GM23248 (cell line): ENCODE measurements at regions not wholly inside any gene's neighbourhood (a gene's known extent, or its start where the extent isn't known, plus 50 kb on each side); places are given as distances from the start of the nearest gene placed in this dataset.

Experiments used
- DNase-seq: peaks from one replicate; pipeline ENCODE4 v3.0.0-alpha.2; 2015
- H2AFZ ChIP-seq: fragments of 200-600 bp; sonication (generic); 2 replicates; pipeline ENCODE4 v1.6.1; 2016; ENCODE audit warnings: antibody characterized with exemption
- H3F3A ChIP-seq: fragments of 200-600 bp; sonication (generic); 2 replicates; pipeline ENCODE4 v1.6.1; 2016; ENCODE audit warnings: mild to moderate bottlenecking, antibody characterized with exemption, mixed run types; ENCODE audit not compliant: insufficient read depth
- H3K27ac ChIP-seq: fragments of 200-600 bp; sonication (generic); 2 replicates; pipeline ENCODE4 v1.5.1; 2016; ENCODE audit warnings: mild to moderate bottlenecking
- H3K27me3 ChIP-seq: fragments of 200-600 bp; sonication (generic); replicated peaks from 2 replicates; pipeline ENCODE4 v1.6.1; 2016; ENCODE audit warnings: mild to moderate bottlenecking; ENCODE audit not compliant: insufficient read depth
- H3K36me3 ChIP-seq: fragments of 200-600 bp; sonication (generic); 2 replicates; pipeline ENCODE4 v1.6.1; 2016; ENCODE audit warnings: low read depth, mild to moderate bottlenecking
- H3K4me1 ChIP-seq: fragments of 200-600 bp; sonication (generic); 2 replicates; pipeline ENCODE4 v1.6.1; 2016; ENCODE audit warnings: mild to moderate bottlenecking; ENCODE audit not compliant: insufficient read depth
- H3K4me2 ChIP-seq: fragments of 200-600 bp; sonication (generic); one replicate; pipeline ENCODE4 v1.6.1; 2016; ENCODE audit warnings: mild to moderate bottlenecking; ENCODE audit not compliant: unreplicated experiment
- H3K4me3 ChIP-seq: fragments of 200-600 bp; sonication (generic); 2 replicates; pipeline ENCODE4 v1.5.1; 2016; ENCODE audit warnings: mild to moderate bottlenecking
- H3K79me2 ChIP-seq: fragments of 200-600 bp; sonication (generic); 2 replicates; pipeline ENCODE4 v1.6.1; 2016; ENCODE audit warnings: mild to moderate bottlenecking; ENCODE audit not compliant: insufficient read depth
- H3K9ac ChIP-seq: fragments of 200-600 bp; sonication (generic); 2 replicates; pipeline ENCODE4 v1.6.1; 2016; ENCODE audit warnings: mild to moderate bottlenecking
- H3K9me2 ChIP-seq: fragments of 200-600 bp; sonication (generic); 2 replicates; pipeline ENCODE4 v1.6.1; 2016; ENCODE audit warnings: mixed run types, mild to moderate bottlenecking, moderate library complexity; ENCODE audit not compliant: insufficient read depth
- H3K9me3 ChIP-seq: fragments of 200-600 bp; sonication (generic); one replicate; pipeline ENCODE4 v1.6.1; 2017; ENCODE audit warnings: low read depth
- H4K20me1 ChIP-seq: fragments of 200-600 bp; sonication (generic); 2 replicates; pipeline ENCODE4 v1.6.0; 2016; ENCODE audit not compliant: insufficient read depth
- EZH2 ChIP-seq: fragments of 200-600 bp; sonication (generic); IDR thresholded peaks from 2 replicates; pipeline ENCODE4 v1.6.1; 2018; ENCODE audit warnings: antibody characterized with exemption, mild to moderate bottlenecking; ENCODE audit not compliant: insufficient read depth, poor library complexity, severe bottlenecking
- EZH2phosphoT487 ChIP-seq: fragments of 200-600 bp; sonication (generic); IDR thresholded peaks from 2 replicates; pipeline ENCODE4 v1.6.1; 2018; ENCODE audit warnings: antibody characterized with exemption, moderate library complexity, mild to moderate bottlenecking, low read depth; ENCODE audit not compliant: insufficient read depth
- WGBS, 2 experiments: methylation state at CpG; one replicate each; pipeline ENCODE4 v1.1.6; 2015 to 2017; ENCODE audit warnings: low lambda C conversion rate in 2 of 2, low coverage in 1 of 2; ENCODE audit errors: missing lambda C conversion rate in 2 of 2; 5-methylcytosine and 5-hydroxymethylcytosine counted together
- in situ Hi-C: fragments of 300-500 bp; cut with MboI; formaldehyde crosslinking; loops from 2 replicates; pipeline ENCODE4 v1.15.0; 2020

GRCh38 chr7:98703916-98704315, 86.8 kb downstream of the NPTX2 start:
- Histone ChIP-seq H3F3A (no peaks in the 10 kb centered on the region), H3K9me3 (no peaks in the 10 kb centered on the region), H3K4me2 (no peak overlapping the region), H3K36me3 (no peaks in the 10 kb centered on the region), H3K9me2 (no peaks in the 10 kb centered on the region), H3K4me1 (no peaks in the 10 kb centered on the region), H3K4me3 (no peak overlapping the region), H3K79me2 (no peaks in the 10 kb centered on the region), H3K27ac (no peak overlapping the region), H3K9ac (no peak overlapping the region), H4K20me1 (no peaks in the 10 kb centered on the region), H2AFZ (no peak overlapping the region), H3K27me3 (no peaks in the 10 kb centered on the region)
- TF ChIP-seq EZH2 (no peak), EZH2phosphoT487 (no peak)
- in situ Hi-C loops, result no loop called here
- WGBS, 2 experiments, result 27 to 28% methylated on average over 10 of the region's 10 CpGs
- DNase-seq, result no peak

GRCh38 chr7:98705626-98706025, 88.5 kb downstream of the NPTX2 start:
- Histone ChIP-seq H3K36me3 (no peaks in the 10 kb centered on the region), H3K27ac (no peak overlapping the region), H3K79me2 (no peaks in the 10 kb centered on the region), H3K4me3 (no peak overlapping the region), H3K9ac (no peak overlapping the region), H3K9me2 (no peaks in the 10 kb centered on the region), H3K9me3 (no peaks in the 10 kb centered on the region), H4K20me1 (no peaks in the 10 kb centered on the region), H3K4me1 (no peaks in the 10 kb centered on the region), H3K27me3 (no peaks in the 10 kb centered on the region), H3K4me2 (no peak overlapping the region), H2AFZ (no peak overlapping the region), H3F3A (no peaks in the 10 kb centered on the region)
- in situ Hi-C loops, result no loop called here
- 12 to 14% methylated on average over 14 of the region's 14 CpGs for WGBS, 2 experiments
- no peak for DNase-seq
- TF ChIP-seq EZH2, result no peak
- no peak for TF ChIP-seq EZH2phosphoT487

GRCh38 chr7:98707076-98707475, 90.0 kb downstream of the NPTX2 start:
- Histone ChIP-seq H3K4me1 (no peaks in the 10 kb centered on the region), H3K79me2 (no peaks in the 10 kb centered on the region), H3K4me3 (no peak overlapping the region), H3K9me3 (no peaks in the 10 kb centered on the region), H3K9ac (no peak overlapping the region), H3K9me2 (no peaks in the 10 kb centered on the region), H2AFZ (no peak overlapping the region), H3K27ac (no peak overlapping the region), H4K20me1 (no peaks in the 10 kb centered on the region), H3F3A (no peaks in the 10 kb centered on the region), H3K4me2 (no peak overlapping the region), H3K36me3 (no peaks in the 10 kb centered on the region), H3K27me3 (no peaks in the 10 kb centered on the region)
- in situ Hi-C loops, result no loop called here
- WGBS, 2 experiments, result 29 to 38% methylated on average over 4 of the region's 4 CpGs
- no peak for DNase-seq
- no peak for TF ChIP-seq EZH2phosphoT487
- no peak for TF ChIP-seq EZH2

GRCh38 chr7:98711945-98712344, 94.9 kb downstream of the NPTX2 start:
- Histone ChIP-seq H3F3A (no peaks in the 10 kb centered on the region), H3K9me3 (no peaks in the 10 kb centered on the region), H3K4me3 (no peak overlapping the region), H2AFZ (no peak overlapping the region), H3K79me2 (no peaks in the 10 kb centered on the region), H4K20me1 (no peaks in the 10 kb centered on the region), H3K9ac (no peak overlapping the region), H3K9me2 (no peaks in the 10 kb centered on the region), H3K4me2 (no peak overlapping the region), H3K27ac (no peak overlapping the region), H3K36me3 (no peaks in the 10 kb centered on the region), H3K4me1 (no peaks in the 10 kb centered on the region), H3K27me3 (no peaks in the 10 kb centered on the region; the same call in 1 of the 2 replicates)
- 46 to 51% methylated on average over 10 of the region's 10 CpGs for WGBS, 2 experiments
- no peak for DNase-seq
- in situ Hi-C loops, result no loop called here
- TF ChIP-seq EZH2phosphoT487 (no peak), EZH2 (no peak)

GRCh38 chr7:98713165-98713810, 96.2 kb downstream of the NPTX2 start:
- Histone ChIP-seq H3K9me3 (no peaks in the 10 kb centered on the region), H3K27me3 (no peaks in the 10 kb centered on the region; the same call in 1 of the 2 replicates), H2AFZ (no peak overlapping the region), H3K36me3 (no peaks in the 10 kb centered on the region), H3K9ac (no peak overlapping the region), H3K4me2 (no peak overlapping the region), H3F3A (no peaks in the 10 kb centered on the region), H3K4me1 (no peaks in the 10 kb centered on the region), H4K20me1 (no peaks in the 10 kb centered on the region), H3K27ac (no peak overlapping the region), H3K4me3 (no peak overlapping the region), H3K79me2 (no peaks in the 10 kb centered on the region), H3K9me2 (no peaks in the 10 kb centered on the region)
- in situ Hi-C loops, result no loop called here
- TF ChIP-seq EZH2 (no peak), EZH2phosphoT487 (no peak)
- 8 to 9% methylated on average over 6 of the region's 6 CpGs for WGBS, 2 experiments
- DNase-seq, result no peak
